ENCODE measurements at regions not wholly inside any gene's neighbourhood (a gene's known extent, or its start where the extent isn't known, plus 50 kb on each side); places are given as distances from the start of the nearest gene placed in this dataset.

DNA sequence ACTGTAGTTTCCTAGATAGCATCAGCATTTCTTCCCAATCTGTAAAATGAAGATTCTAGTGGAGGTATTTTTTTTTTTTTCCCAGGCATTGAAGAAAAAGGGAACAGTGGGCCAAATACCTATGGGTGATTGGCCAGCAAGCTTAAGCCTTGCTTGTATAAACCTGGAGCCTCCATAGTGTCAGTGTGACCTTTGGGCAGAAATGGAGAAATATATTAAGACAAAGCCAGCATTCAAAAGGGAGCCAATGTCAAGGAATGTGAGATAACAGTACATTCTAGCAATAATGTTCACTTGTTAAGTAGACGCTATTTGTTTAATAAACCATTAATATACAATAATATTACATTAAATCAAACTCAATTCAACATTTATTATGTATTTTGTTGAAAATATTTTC lies 275.4 kb downstream of the FOXA2 start:
- no peak for DNase-seq

DNA sequence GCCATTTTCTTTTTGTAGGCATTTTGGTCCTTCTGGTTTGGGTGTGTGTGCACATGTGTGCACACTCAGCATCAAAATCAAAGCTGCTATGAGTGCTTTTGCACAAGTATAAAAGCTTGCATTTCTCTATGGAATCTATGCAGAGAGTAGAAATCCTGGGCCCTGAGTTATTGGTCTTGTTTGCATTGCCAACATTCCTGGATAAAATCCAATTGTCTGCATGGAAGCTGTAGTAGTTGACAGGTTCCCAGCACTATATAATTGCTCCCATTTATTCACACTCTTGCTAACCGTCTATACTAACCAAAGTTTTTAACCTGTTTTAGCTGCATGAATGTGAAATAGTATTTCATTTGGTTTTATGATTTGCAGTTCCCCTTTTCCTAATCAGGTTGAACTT lies 277.0 kb downstream of the FOXA2 start:
- DNase-seq, result no peak

DNA sequence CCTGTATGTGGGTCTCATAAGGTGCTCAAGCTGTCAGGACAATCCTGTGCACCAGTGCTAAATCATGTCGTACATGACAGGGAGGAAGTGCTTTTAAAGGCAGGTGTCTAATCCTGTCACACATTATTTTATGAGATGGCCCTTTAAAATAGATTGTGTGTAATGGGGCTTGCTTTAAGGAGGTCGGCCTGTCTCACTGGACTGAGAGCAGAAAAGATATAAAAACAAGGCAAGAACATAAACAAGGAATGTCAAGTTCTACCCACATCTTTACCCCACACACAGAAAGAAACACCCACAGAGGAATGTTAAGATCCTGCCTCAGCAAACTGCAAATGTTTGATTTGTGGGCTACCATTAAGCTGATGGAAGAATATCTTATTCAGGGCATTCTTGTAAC lies 279.0 kb downstream of the FOXA2 start:
- DNase-seq, result no peak

DNA sequence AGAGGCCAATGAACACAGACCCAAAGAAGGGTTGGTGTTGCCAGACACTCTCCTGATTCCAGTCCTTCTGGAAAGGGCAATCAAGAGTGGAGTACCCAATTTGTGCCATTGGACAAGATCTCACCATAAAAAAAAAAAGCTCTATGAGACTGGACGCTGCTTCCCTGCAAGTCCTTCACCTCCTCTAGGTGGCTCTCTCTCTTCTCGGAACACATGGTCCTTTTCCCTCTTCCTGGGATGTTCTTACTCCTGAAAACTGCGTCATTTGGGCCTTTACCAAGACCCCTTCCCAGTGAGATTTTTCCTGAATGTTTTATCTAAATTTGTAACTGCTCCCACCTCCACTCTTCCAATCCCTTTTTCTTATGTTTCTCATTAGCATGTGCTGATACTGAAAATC lies 280.8 kb downstream of the FOXA2 start:
- DNase-seq, result no peak

DNA sequence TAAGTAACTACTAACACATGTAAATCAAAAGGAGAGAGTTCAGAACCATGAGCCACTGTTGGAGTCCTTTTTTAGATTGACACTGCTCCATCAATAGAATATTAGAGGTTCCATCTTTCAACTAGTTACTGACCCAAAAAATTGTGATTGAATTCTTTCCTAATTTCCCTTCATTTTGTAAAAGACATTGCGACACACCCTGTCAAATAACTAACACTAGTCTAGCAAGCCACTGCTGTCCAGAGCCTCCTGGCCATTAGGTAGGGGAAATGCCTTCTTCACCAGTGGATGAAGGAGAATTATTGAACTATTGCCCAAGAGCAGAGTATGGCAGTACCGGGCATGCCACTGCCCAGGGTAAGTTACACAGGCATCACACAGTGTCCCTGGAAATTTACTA lies 282.3 kb downstream of the FOXA2 start:
- no peak for DNase-seq

DNA sequence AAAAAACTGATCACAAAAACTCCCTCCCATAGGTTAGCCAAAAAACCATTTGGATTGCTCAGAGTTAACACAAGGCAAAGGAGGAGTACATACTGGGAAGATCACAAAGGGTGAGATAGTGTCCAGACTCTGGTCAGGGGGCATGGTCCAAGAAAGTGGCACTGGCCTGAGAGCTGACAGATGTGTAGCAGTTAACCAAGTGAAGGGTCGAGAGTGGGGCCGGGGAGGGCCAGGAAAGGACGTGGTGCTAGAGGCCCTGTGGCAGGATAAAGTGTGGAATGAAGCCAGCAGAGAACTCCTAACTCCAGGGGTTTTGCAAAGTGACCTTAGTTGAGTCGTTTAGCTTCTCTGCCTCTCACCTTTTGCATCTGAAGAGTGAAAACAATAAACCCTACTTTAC lies 290.5 kb downstream of the FOXA2 start:
- no peak for DNase-seq

DNA sequence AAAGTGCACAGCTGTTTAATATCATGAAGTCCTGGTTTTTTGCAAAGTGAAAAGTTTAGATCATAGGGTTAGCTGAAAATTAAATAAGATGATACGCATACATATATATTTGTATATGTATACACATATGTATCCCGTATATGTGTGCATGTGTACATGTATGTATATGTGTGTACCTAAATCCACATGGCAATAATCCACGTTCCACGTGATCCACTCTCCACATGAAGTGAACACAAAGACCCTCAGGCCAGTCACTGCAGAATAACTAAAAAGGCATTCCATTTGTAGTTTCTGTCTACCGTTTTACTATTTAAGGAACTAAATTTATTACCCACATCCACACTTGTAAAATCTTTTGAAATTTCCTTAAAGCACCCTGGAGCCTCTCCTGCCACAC lies 294.9 kb downstream of the FOXA2 start:
- no peak for DNase-seq

DNA sequence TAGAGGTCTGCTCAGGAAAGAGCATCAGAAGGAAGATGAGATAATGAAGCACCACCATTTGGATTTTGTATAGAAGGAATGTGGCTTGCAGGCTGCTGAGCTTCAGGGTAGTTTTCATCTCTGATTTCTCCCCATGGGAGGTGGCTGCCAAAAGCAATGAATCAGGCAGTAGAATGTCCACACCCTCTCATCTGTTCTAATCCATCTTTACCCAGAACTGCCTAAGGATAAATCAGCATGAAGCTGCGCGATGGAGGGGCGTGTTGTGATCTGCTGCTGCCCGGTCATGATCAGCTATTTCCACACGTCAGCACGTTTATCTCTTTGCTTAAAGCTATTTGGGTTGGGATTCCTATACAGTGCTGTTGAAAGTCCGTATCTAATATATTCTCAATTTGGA lies 295.4 kb downstream of the FOXA2 start:
- DNase-seq, result no peak

DNA sequence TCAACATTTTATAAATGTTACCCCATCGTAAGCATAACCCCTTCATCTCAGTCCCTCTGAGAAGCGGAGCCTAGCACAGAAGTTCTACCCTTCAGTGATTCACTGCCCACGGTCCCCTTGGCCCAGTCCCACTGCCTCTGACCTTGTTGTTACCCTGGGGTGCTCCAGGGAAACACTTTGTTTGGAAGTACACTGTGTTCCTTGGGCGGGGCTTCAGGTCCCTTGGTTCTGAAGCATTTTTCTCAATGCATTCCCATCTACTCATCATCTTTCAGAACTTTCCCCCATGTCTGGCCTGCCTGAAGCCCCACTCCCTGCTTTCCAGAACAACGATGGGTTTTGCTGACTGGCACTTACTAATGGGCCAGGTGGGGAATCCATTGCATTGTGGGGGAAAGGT lies 296.2 kb downstream of the FOXA2 start:
- DNase-seq, result no peak

DNA sequence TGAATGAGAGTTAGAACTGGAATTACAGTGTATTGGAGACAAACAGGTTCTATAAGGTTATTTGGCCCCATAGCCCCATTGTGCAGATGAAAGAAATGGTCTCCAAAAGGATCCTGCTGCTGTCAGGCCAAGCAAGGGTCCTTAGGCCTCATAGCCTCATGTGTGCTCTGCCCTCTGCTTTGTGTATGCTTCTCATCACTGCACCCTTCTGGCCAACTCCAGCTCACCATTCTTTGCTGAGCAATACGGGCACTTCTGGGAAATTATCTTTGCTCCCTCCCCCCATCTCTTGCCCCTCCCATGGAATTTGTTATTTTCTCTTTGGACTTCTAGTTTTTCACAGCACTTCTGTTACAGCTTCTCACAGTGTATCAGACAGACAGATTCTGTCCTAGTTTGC lies 298.8 kb downstream of the FOXA2 start:
- DNase-seq, result no peak

DNA sequence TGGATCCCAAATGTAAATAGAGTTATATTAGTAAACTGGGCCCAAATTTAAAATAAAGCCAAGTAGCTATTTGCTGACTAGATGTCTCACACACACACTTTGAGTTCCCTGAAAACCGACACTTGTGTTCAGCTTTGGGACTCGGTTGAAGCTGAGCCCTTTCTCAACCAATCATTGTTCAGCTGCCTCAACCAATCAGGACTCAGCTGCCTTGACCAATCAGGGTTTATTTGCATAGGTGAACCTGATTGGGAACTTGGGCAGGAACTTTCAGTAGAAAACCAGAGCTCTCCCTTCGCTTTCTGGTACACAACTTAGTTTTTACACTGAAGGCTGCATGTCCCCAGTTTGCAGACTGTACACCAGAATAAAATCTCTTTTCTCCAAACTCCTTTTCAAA lies 301.7 kb downstream of the FOXA2 start:
- DNase-seq, result no peak

DNA sequence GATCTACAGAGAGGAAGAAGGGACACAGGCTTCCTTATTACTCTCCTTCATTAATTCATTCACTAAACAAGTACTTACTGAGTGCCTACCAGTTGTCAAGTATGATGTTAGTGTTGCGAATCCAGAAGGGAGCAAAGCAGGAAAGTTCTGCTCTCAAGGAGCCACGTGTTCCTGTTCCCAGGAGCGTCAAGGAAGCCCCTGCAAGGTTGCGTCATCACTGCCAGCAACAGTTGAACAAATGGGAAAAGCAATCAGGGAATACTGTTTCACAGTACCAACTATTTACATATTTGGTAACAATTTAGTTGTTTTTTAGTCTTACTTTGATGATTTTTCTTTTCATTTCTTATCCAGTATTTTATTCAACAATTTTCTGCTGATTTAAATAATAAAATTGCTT lies 310.0 kb downstream of the FOXA2 start:
- DNase-seq, result no peak

DNA sequence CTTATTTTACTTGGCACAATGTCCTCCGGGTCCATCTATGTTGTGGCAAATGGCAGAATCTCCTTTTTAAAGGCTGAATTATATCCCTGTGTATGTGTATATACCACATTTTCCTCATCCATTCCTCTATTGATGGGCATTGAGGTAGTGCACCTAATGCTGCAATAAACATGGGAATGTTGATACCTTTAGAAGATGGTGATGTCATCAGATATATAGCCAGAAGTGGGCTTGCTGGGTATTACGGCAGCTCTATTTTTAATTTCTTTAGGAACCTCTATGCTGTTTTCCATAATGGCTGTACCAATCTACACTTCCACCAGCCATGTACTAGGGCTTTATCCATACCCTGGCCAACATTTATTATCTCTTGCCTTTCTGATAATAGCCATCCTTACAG lies 315.7 kb downstream of the FOXA2 start:
- no peak for DNase-seq

DNA sequence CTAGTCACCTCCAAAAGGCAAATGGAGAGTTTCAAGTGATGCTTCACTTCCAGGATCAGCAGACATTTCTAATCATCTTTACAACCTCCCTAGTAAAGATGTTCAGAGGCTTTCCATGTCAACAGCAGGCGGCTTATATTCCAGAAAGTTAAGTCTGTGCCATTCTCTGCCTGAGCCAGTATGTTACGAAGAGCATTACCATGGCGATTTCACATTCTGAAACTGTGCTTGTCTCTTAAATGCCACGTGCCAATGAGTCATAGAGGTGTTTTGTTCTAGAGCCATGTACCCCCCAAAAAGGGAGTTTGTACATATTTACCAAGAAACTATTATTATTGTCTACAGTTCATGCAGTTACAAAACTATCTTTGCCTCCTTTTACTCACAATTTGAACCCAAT lies 319.5 kb downstream of the FOXA2 start:
- no peak for DNase-seq

DNA sequence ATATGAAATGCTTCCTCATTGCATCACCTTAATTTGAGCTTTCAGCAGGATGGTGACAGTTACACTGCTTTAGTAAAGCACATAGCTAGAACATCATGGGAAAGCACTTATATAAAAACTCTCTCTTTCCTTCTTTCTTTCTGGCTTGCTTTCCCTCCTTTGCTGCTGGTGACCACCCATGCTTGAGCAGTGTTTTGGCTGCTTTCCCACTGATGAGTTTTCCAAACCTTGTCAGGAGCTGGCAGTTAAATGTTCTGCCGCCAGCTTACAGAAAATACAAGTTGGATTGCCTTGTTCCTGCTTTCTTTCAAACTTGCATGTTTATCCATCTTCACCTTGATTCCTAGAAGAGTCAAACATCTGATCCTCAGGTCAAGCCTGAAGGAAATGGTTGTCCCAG lies 323.9 kb downstream of the FOXA2 start:
- no peak for DNase-seq

DNA sequence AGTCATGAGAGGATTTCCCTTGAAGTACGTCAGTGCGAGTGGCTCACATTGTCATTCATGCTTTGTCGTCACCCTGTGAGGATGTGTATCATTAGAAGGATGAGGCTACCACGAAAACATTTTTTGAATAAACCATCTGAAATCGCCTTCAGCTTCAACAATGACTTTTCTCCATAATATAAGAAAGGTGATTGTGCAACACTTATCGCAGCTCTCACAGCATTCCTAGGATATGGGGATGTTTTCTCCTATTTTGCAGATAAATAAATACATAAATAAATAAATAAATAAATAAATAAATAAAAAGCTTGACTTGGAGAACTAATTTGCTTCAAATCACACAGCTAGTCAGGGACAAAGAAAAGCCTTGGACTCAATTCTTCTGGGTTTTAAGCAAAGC lies 326.5 kb downstream of the FOXA2 start:
- no peak for DNase-seq

DNA sequence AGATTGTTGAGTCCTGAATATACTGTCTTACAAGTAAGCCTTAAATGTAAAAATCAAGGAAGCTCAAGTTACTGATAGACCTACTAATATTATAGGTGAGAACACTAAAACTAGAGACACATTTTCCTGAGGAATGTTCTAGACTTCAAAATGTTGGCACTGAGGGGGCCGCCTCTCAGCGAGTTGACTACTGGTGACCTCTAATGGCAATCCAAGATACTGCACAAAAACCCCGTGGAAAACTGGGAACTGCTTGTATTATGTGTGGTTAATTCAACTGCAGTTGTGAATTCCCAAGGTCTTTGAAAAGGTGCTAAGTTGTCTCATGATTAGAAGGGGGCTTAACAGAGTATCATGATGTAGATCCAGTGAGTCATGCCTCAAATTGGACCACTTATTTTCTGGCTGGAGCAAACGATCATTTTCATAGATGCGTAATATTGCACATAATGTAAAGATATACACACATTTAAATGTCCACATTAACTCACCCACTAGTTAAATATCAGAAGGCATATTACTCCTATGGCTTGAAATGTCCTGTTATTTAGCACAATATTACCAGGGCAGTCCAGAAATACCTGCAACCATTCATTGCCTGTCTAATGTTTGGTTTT lies 336.2 kb downstream of the FOXA2 start:
- DNase-seq, result no peak

DNA sequence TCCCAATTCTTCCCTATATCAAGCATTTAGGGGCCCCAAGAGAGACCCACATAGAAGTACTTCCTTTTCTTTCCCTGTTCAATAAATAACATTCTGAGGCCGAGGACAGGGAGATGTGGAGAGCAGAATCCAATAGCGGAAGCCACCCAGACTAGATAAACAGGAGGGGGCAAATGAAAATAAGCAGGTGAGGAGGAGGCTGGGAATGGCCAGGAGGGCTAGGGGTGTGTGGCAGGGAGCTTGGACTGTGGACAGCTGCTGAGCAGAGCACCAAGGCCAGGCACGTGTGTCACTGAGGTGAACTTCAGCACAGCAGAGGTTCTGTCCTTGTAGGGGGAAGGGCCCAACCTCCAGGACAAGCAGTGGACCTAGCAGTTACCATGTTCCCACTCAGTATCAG lies 339.2 kb downstream of the FOXA2 start:
- DNase-seq, result no peak

DNA sequence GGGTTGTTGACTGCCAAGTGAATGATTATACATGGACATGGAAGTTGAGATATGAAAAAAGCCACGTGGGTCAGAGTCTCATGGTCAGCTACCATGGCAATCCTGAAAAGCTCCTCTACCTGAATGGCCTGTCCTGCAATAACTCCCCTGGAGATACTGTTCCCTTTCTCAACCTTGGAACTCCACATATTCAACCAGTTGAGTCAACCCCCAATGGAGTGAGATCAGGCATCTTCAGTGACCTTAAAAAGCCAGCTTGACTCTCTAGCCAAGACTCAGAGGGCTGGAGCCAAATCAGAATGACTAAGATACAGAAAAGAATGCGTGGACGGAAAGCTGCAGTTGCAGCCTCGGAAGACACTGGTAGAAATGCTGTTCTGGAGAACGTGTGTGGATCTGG lies 341.3 kb downstream of the FOXA2 start:
- no peak for DNase-seq

DNA sequence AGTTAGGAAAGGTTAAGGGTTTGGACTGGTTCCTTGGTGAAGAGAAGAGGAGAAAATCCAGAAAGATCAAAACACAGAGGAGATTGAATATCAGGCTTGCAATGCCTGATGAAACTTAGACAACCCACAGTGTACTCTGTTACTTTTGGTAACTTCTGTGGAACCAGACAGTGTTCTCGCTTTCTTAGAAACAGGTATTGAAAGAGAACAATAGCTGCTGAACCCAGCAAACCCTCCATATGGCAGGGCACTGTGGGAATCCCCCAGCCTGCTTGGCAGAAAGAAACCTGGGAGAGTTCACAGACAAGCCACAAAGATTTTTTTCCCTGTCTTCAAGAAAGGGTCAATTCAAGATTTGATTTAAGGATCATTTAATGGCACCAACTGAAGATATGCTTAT lies 342.8 kb downstream of the FOXA2 start:
- no peak for DNase-seq

DNA sequence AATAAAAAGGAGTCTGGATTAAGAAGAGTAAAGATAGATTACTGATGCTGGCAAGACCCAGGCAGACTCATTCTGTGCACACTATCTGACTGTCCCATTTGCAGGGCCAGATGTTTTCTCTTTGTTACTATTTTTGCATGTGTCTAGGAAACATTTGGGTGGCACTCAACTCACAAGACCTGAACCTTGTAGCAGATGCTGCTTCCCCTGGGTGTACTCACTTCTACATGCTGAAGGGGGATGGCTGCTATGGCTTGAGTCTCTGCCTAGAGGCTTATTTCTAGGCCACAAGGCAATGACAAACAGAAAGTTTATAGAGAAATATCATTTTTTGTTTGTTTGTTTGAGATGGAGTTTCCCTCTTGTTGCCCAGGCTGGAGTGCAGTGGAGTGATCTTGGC lies 351.4 kb downstream of the FOXA2 start:
- DNase-seq, result no peak

DNA sequence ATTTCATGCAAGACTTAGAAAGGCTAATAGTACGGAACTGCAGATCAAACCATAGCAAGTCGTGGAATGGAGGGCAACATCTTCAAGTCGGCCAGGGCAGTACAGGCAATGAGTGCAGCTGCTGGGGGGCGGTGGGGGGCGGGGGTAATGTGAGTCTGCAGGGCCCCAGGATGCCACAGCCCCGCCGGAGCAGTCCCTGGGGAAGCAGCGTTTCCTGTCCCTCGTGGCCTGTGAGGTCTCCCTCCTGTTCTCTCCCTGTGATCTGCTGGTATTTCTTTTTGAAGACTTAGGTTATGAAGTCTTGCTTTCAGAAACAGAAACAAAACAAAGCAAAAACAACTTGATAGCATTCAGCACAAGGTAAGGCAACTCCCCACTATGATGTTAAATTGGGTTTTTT lies 351.9 kb downstream of the FOXA2 start:
- DNase-seq, result no peak

DNA sequence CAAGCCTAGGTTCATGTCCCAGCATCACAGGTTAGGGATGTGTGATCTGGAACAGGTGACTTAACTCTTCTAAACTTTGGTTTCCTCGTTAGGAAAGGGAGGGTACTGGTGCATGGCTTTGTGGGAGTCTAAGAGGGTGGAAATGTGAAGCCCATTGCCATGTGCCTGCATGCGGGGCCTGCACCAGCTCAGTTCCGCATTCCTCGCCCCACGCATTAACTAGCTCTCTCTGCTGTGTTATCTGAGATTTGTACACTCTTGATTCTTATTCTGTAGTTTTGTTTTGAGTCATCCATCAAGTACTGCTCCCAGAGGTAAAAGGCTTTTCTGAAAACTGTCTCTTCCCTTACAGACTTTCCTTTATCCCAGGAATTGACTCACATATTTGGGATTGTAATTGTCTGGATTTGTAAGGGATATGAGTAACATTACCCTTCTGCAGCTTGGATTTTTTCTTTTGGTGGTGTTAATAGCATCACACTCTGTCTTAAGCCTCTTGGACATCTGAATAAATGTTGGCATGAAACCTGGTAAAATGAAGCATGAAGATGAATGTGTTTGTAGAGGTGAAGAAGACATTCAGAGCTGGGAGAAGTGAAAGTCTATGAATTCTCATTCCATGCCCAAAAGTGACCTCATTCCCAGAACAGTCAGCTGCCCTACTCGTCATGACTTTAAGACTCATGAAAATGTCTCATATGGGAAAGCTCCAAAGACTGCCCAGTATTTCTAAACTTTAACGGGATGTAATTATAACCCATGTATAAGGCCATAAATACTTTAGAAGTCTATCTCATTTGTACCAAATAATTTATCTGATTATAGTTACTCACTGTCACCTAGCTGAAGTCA lies 357.3 kb downstream of the FOXA2 start:
- DNase-seq, result no peak

DNA sequence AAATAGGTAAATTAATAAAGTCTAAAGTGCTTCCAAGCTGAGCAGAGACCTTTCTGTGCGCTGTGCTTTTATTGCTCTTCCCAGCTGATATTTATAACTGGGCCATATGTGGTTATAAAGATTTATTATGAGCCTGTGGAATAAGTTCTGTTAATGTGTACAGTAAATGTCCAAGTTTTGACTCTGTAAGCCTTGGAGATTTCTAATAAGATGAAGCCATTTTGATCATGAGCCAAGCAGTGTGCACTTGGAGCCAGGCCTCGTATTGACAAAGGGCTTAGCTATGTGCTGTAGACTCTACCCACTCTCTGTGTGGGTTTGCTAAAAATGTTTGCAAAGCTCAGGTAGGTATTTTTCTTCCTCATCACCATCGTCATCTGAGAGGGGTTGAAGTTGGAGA lies 361.1 kb downstream of the FOXA2 start:
- DNase-seq, result no peak

Measured in occipital lobe (tissue), 1 donor.